ENCODE measurements at regions not wholly inside any gene's neighbourhood (a gene's known extent, or its start where the extent isn't known, plus 50 kb on each side); places are given as distances from the start of the nearest gene placed in this dataset.

- DNase-seq: no peak
Measured at GRCh38 chr20:22465622-22466446, 118.5 kb downstream of the FOXA2 start.

- DNase-seq: no peak
Measured at GRCh38 chr20:22464312-22465003, 119.9 kb downstream of the FOXA2 start.

- DNase-seq: no peak
Measured at GRCh38 chr20:22462975-22463914, 121.1 kb downstream of the FOXA2 start.

- no peak for DNase-seq
Measured at GRCh38 chr20:22460803-22461202, 123.6 kb downstream of the FOXA2 start.

- no peak for DNase-seq
Measured at GRCh38 chr20:22460231-22460630, 124.1 kb downstream of the FOXA2 start.

GRCh38 chr20:22459754-22460153 lies 124.6 kb downstream of the FOXA2 start:
- no peak for DNase-seq

- DNase-seq: no peak
Measured at GRCh38 chr20:22456109-22456508, 128.3 kb downstream of the FOXA2 start.

- DNase-seq: no peak
Measured at GRCh38 chr20:22455259-22455658, 129.1 kb downstream of the FOXA2 start.

GRCh38 chr20:22453244-22454080 lies 130.9 kb downstream of the FOXA2 start:
- DNase-seq: no peak

- no peak for DNase-seq
Measured at GRCh38 chr20:22452442-22453011, 131.8 kb downstream of the FOXA2 start.

GRCh38 chr20:22450537-22450936 lies 133.8 kb downstream of the FOXA2 start:
- no peak for DNase-seq

GRCh38 chr20:22449188-22449973 lies 135.0 kb downstream of the FOXA2 start:
- no peak for DNase-seq

GRCh38 chr20:22447447-22447778 lies 137.0 kb downstream of the FOXA2 start:
- no peak for DNase-seq

GRCh38 chr20:22446613-22447446 lies 137.5 kb downstream of the FOXA2 start:
- no peak for DNase-seq

- DNase-seq: no peak
Measured at GRCh38 chr20:22442318-22442717, 142.1 kb downstream of the FOXA2 start.

GRCh38 chr20:22438926-22439325 lies 145.4 kb downstream of the FOXA2 start:
- no peak for DNase-seq

- no peak for DNase-seq
Measured at GRCh38 chr20:22438346-22438745, 146.0 kb downstream of the FOXA2 start.

GRCh38 chr20:22437354-22437753 lies 147.0 kb downstream of the FOXA2 start:
- DNase-seq: no peak

- no peak for DNase-seq
Measured at GRCh38 chr20:22431419-22431818, 153.0 kb downstream of the FOXA2 start.

- no peak for DNase-seq
Measured at GRCh38 chr20:22430746-22431168, 153.6 kb downstream of the FOXA2 start.

Data from T-helper 1 cell (primary cell).